ENCODE measurements at regions not wholly inside any gene's neighbourhood (a gene's known extent, or its start where the extent isn't known, plus 50 kb on each side); places are given as distances from the start of the nearest gene placed in this dataset.
A peak's percentile ranks its signal among the peaks of the same experiment; 100 is the strongest.

- Histone ChIP-seq H3K4me1 (ENCODE audit: control insufficient read depth, insufficient read depth, low read length) (no peaks in the 10 kb centered on the region), H3K9ac (ENCODE audit: extremely low read depth, low read length, poor library complexity, severe bottlenecking) (no peak overlapping the region), H3K36me3 (ENCODE audit: control insufficient read depth, insufficient read depth, low read length) (no peaks in the 10 kb centered on the region), H3K4me3 (ENCODE audit: low read length) (no peak overlapping the region), H3K27ac (ENCODE audit: low read depth, low read length) (no peak overlapping the region), H3K9me3 (ENCODE audit: control insufficient read depth, low read length) (no peaks in the 10 kb centered on the region), H3K27me3 (ENCODE audit: control insufficient read depth, insufficient read depth, low read length, poor library complexity, severe bottlenecking) (peaks cover 29% of the 10 kb centered on the region)
- WGBS, 2 experiments (ENCODE audit: insufficient coverage in 1 of 2, insufficient read length in 1 of 2): 100% methylated on average over 2 of the region's 2 CpGs; no CpG with 5 or more reads in 1 of the 2 experiments
- Mint-ChIP-seq H3K4me1 (no peaks in the 10 kb centered on the region), H3K9me3 (peaks cover 5% of the 10 kb centered on the region), H3K4me3 (no peak overlapping the region), H3K36me3 (ENCODE audit: low read depth) (no peaks in the 10 kb centered on the region), H3K27ac (no peak overlapping the region), H3K27me3 (ENCODE audit: insufficient read depth) (no peaks in the 10 kb centered on the region)
- TF ChIP-seq CTCF (conservative IDR thresholded peaks at IDR 0.05): no peak
- no peak for DNase-seq
Measured at GRCh38 chrX:36753602-36754001, 254.6 kb upstream of the FAM47C start.

- DNase-seq: peak; percentile 6
- TF ChIP-seq CTCF (conservative IDR thresholded peaks at IDR 0.05): no peak
- no peak overlapping the region for H3K9ac ChIP-seq (ENCODE audit: extremely low read depth, low read length, poor library complexity, severe bottlenecking)
- WGBS, 2 experiments (ENCODE audit: insufficient coverage in 1 of 2, insufficient read length in 1 of 2): 93% methylated on average over 2 of the region's 2 CpGs; no CpG with 5 or more reads in 1 of the 2 experiments
- no peak overlapping the region for H3K4me3 Mint-ChIP-seq
- no peaks in the 10 kb centered on the region for H3K4me1 Mint-ChIP-seq
- H3K27me3 ChIP-seq (ENCODE audit: control insufficient read depth, insufficient read depth, low read length, poor library complexity, severe bottlenecking): no peaks in the 10 kb centered on the region
- H3K4me3 ChIP-seq (ENCODE audit: low read length): no peak overlapping the region
- H3K9me3 ChIP-seq (ENCODE audit: control insufficient read depth, low read length): no peaks in the 10 kb centered on the region
- H3K27ac Mint-ChIP-seq: no peak overlapping the region
- no peaks in the 10 kb centered on the region for H3K27me3 Mint-ChIP-seq (ENCODE audit: insufficient read depth)
- no peaks in the 10 kb centered on the region for H3K36me3 ChIP-seq (ENCODE audit: control insufficient read depth, insufficient read depth, low read length)
- H3K9me3 Mint-ChIP-seq: peaks cover 16% of the 10 kb centered on the region
- H3K27ac ChIP-seq (ENCODE audit: low read depth, low read length): no peak overlapping the region
- no peaks in the 10 kb centered on the region for H3K4me1 ChIP-seq (ENCODE audit: control insufficient read depth, insufficient read depth, low read length)
- H3K36me3 Mint-ChIP-seq (ENCODE audit: low read depth): no peaks in the 10 kb centered on the region
Measured at GRCh38 chrX:36787752-36788151, 220.4 kb upstream of the FAM47C start.

- no peak overlapping the region for H3K4me3 ChIP-seq (ENCODE audit: low read length)
- H3K4me1 ChIP-seq (ENCODE audit: control insufficient read depth, insufficient read depth, low read length): no peaks in the 10 kb centered on the region
- H3K9ac ChIP-seq (ENCODE audit: extremely low read depth, low read length, poor library complexity, severe bottlenecking): no peak overlapping the region
- peaks cover 18% of the 10 kb centered on the region for H3K9me3 Mint-ChIP-seq
- no peaks in the 10 kb centered on the region for H3K36me3 ChIP-seq (ENCODE audit: control insufficient read depth, insufficient read depth, low read length)
- WGBS, 2 experiments (ENCODE audit: insufficient coverage in 1 of 2, insufficient read length in 1 of 2): 98% methylated on average over 3 of the region's 4 CpGs; no CpG with 5 or more reads in 1 of the 2 experiments
- DNase-seq: no peak
- no peaks in the 10 kb centered on the region for H3K36me3 Mint-ChIP-seq (ENCODE audit: low read depth)
- H3K27ac Mint-ChIP-seq: no peak overlapping the region
- no peak for TF ChIP-seq CTCF (conservative IDR thresholded peaks at IDR 0.05)
- H3K27ac ChIP-seq (ENCODE audit: low read depth, low read length): no peak overlapping the region
- H3K4me1 Mint-ChIP-seq: no peaks in the 10 kb centered on the region
- H3K4me3 Mint-ChIP-seq: no peak overlapping the region
- H3K27me3 ChIP-seq (ENCODE audit: control insufficient read depth, insufficient read depth, low read length, poor library complexity, severe bottlenecking): no peaks in the 10 kb centered on the region
- no peaks in the 10 kb centered on the region for H3K27me3 Mint-ChIP-seq (ENCODE audit: insufficient read depth)
- H3K9me3 ChIP-seq (ENCODE audit: control insufficient read depth, low read length): no peaks in the 10 kb centered on the region
Measured at GRCh38 chrX:36803151-36803550, 205.0 kb upstream of the FAM47C start.

Data from endodermal cell (in vitro differentiated cells).